WTC11 (cell line): ENCODE measurements at regions not wholly inside any gene's neighbourhood (a gene's known extent, or its start where the extent isn't known, plus 50 kb on each side); places are given as distances from the start of the nearest gene placed in this dataset.

ENCODE experiments used
- ATAC-seq: fragments of 200-7000 bp; cut with Tn5 transposase; 2 replicates; pipeline ENCODE4 v1.10.0; 2021; ENCODE audit warnings: mild to moderate bottlenecking, moderate library complexity
- CTCF ChIA-PET: fragments of 300-600 bp; sonication (Branson Sonifier 250); formaldehyde crosslinking; loops from one replicate; lab custom pipeline; 2021; ENCODE audit warnings: antibody characterized with exemption; lab: Charles Lee
- POLR2A ChIA-PET: fragments of 350-600 bp; sonication (Branson Sonifier 250); formaldehyde crosslinking; loops from one replicate; lab custom pipeline; 2021; ENCODE audit warnings: antibody characterized with exemption; lab: Charles Lee
- DNase-seq: peaks from one replicate; pipeline ENCODE4 v3.0.0; 2021; ENCODE audit warnings: low spot score
- H3K27ac Mint-ChIP-seq: 2 replicates; pipeline ENCODE4 v1.8.0; 2021; ENCODE audit warnings: mixed read lengths
- H3K27me3 Mint-ChIP-seq: 2 replicates; pipeline ENCODE4 v1.8.0; 2021; ENCODE audit warnings: low read depth, mild to moderate bottlenecking, moderate library complexity, mixed read lengths
- H3K36me3 Mint-ChIP-seq: 2 replicates; pipeline ENCODE4 v1.8.0; 2021; ENCODE audit warnings: mixed read lengths
- H3K4me1 Mint-ChIP-seq: 2 replicates; pipeline ENCODE4 v1.8.0; 2022; ENCODE audit warnings: mixed read lengths
- H3K4me3 Mint-ChIP-seq: 2 replicates; pipeline ENCODE4 v1.8.0; 2021; ENCODE audit warnings: mild to moderate bottlenecking, moderate library complexity, mixed read lengths
- H3K9me3 Mint-ChIP-seq: 2 replicates; pipeline ENCODE4 v1.8.0; 2021; ENCODE audit warnings: mixed read lengths
- ATF1 ChIP-seq: sonication (generic); formaldehyde crosslinking; IDR thresholded peaks from 2 replicates; pipeline ENCODE4 v1.8.1; 2023; ENCODE audit warnings: mild to moderate bottlenecking, moderate library complexity, missing genetic modification reagents
- ATF3 ChIP-seq: sonication (generic); formaldehyde crosslinking; conservative IDR thresholded peaks from 2 replicates; pipeline ENCODE4 v1.8.1; 2022; ENCODE audit warnings: mild to moderate bottlenecking, missing genetic modification reagents
- CBFB ChIP-seq: sonication (generic); formaldehyde crosslinking; IDR thresholded peaks from 2 replicates; pipeline ENCODE4 v1.8.1; 2022; ENCODE audit warnings: mild to moderate bottlenecking, low read depth, missing genetic modification reagents
- CREB1 ChIP-seq: sonication (generic); formaldehyde crosslinking; IDR thresholded peaks from 2 replicates; pipeline ENCODE4 v1.8.0; 2023; ENCODE audit warnings: mild to moderate bottlenecking, missing genetic modification reagents
- CREM ChIP-seq: sonication (generic); formaldehyde crosslinking; IDR thresholded peaks from 2 replicates; pipeline ENCODE4 v1.8.1; 2022; ENCODE audit warnings: mild to moderate bottlenecking, missing genetic modification reagents, moderate library complexity
- E2F5 ChIP-seq: sonication (generic); formaldehyde crosslinking; IDR thresholded peaks from 2 replicates; pipeline ENCODE4 v1.8.1; 2022; ENCODE audit warnings: mild to moderate bottlenecking, moderate library complexity, missing genetic modification reagents
- FOXP4 ChIP-seq: sonication (generic); formaldehyde crosslinking; IDR thresholded peaks from 2 replicates; pipeline ENCODE4 v1.8.0; 2022; ENCODE audit warnings: mild to moderate bottlenecking, missing genetic modification reagents
- GABPB1 ChIP-seq: sonication (generic); formaldehyde crosslinking; IDR thresholded peaks from 2 replicates; pipeline ENCODE4 v1.8.1; 2023; ENCODE audit warnings: mild to moderate bottlenecking, missing genetic modification reagents
- IRF2 ChIP-seq: sonication (generic); formaldehyde crosslinking; IDR thresholded peaks from 2 replicates; pipeline ENCODE4 v1.8.0; 2022; ENCODE audit warnings: low read depth, missing genetic modification reagents, borderline replicate concordance
- NFATC4 ChIP-seq: fragments of 250-450 bp; sonication (Bioruptor Pico); IDR thresholded peaks from 2 replicates; pipeline ENCODE4 v1.9.0; 2021; ENCODE audit warnings: mild to moderate bottlenecking
- NFE2L1 ChIP-seq: sonication (generic); formaldehyde crosslinking; IDR thresholded peaks from 2 replicates; pipeline ENCODE4 v1.8.1; 2023; ENCODE audit warnings: missing genetic modification reagents
- NR2C2 ChIP-seq: sonication (generic); formaldehyde crosslinking; IDR thresholded peaks from 2 replicates; pipeline ENCODE4 v1.8.0; 2022; ENCODE audit warnings: mild to moderate bottlenecking, missing genetic modification reagents
- NR3C1 ChIP-seq: sonication (generic); formaldehyde crosslinking; conservative IDR thresholded peaks from 2 replicates; pipeline ENCODE4 v1.8.1; 2023; ENCODE audit warnings: low read depth, mild to moderate bottlenecking, missing genetic modification reagents
- RELA ChIP-seq: sonication (generic); formaldehyde crosslinking; IDR thresholded peaks from 2 replicates; pipeline ENCODE4 v1.8.1; 2022; ENCODE audit warnings: missing genetic modification reagents, mild to moderate bottlenecking, borderline replicate concordance
- SOX15 ChIP-seq: fragments of 250-450 bp; sonication (Bioruptor Pico); IDR thresholded peaks from 2 replicates; pipeline ENCODE4 v1.9.0; 2021; ENCODE audit warnings: mild to moderate bottlenecking
- SP1 ChIP-seq: sonication (generic); formaldehyde crosslinking; conservative IDR thresholded peaks from 2 replicates; pipeline ENCODE4 v1.8.1; 2022; ENCODE audit warnings: missing genetic modification reagents
- TCF7 ChIP-seq: sonication (generic); formaldehyde crosslinking; IDR thresholded peaks from 2 replicates; pipeline ENCODE4 v1.8.0; 2022; ENCODE audit warnings: mild to moderate bottlenecking, low read depth, missing genetic modification reagents, moderate library complexity
- TP53 ChIP-seq: sonication (generic); formaldehyde crosslinking; IDR thresholded peaks from 2 replicates; pipeline ENCODE4 v1.8.1; 2023; ENCODE audit warnings: mild to moderate bottlenecking, missing genetic modification reagents
- ZNF416 ChIP-seq: fragments of 250-450 bp; sonication (Bioruptor Pico); IDR thresholded peaks from 2 replicates; pipeline ENCODE4 v1.9.0; 2021; ENCODE audit warnings: mild to moderate bottlenecking, inconsistent platforms
- TF ChIP-seq, protein P1 (sequence below): sonication (generic); formaldehyde crosslinking; IDR thresholded peaks from 2 replicates; pipeline ENCODE4 v1.8.1; 2022; ENCODE audit warnings: missing genetic modification reagents, borderline replicate concordance
- TF ChIP-seq, protein P2 (sequence below): sonication (generic); formaldehyde crosslinking; IDR thresholded peaks from 2 replicates; pipeline ENCODE4 v1.8.1; 2022; ENCODE audit warnings: low read depth, missing genetic modification reagents, borderline replicate concordance
- TF ChIP-seq, protein P3 (sequence below): sonication (generic); formaldehyde crosslinking; IDR thresholded peaks from 2 replicates; pipeline ENCODE4 v1.8.1; 2022; ENCODE audit warnings: low read depth, mild to moderate bottlenecking, moderate library complexity, missing genetic modification reagents, borderline replicate concordance

DNA sequence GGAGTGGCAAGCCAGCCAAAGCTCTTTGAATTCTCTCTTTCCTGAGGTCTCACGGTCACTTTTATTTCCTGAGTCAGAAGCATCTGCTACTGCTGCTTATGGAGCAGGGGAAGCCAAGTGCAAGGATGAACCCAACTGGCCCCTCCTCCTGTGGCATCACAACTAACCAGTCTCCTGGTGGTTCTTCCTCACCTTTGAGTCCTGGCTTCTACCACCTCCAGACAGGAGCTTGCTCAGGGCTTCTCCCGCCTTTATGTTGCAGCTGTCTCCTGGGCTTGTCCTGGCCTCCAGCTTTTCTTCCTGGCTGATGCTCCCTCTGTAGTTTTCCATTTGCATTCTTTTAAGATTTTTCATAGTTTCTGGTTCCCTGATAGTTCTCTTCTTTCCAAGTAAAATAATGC is 349.7 kb upstream of the NRP1 start:
- no peak for TF ChIP-seq NR2C2 (CRISPR knock-in tag)
- POLR2A ChIA-PET, result no interaction called here
- H3K4me3 Mint-ChIP-seq, result no peak overlapping the region
- H3K4me1 Mint-ChIP-seq, result peaks cover 9% of the 10 kb centered on the region
- CTCF ChIA-PET, result no interaction called here
- H3K27me3 Mint-ChIP-seq, result 0 out of 2 replicates have a peak, but pooled peaks cover 5% of the 10 kb centered on the region
- ATAC-seq (no peak), DNase-seq (no peak)
- H3K27ac Mint-ChIP-seq, result no peak overlapping the region
- peaks cover 29% of the 10 kb centered on the region for H3K9me3 Mint-ChIP-seq
- H3K36me3 Mint-ChIP-seq, result peaks cover 10% of the 10 kb centered on the region

DNA sequence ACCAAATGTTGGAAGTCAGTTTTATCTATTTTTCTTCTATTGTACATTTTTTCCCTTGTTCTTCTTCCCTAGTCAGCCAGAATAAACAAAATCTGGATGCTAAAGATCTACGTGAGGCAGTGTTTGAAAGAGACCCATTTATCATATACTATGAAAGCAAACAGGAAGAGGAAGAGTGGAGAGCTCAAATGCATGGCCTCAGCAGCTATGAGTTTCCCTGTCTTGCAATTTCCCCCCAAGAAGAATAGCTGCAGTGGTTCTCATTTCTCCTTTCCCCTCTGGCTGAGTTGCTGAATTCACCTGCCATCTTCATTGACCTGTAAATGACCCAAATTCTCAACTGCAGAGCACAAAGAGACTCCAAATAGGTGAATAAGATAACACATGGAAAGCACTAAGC is 347.1 kb upstream of the NRP1 start:
- no peak overlapping the region for H3K27ac Mint-ChIP-seq
- CTCF ChIA-PET, result no interaction called here
- no peak for DNase-seq
- H3K4me1 Mint-ChIP-seq, result peaks cover 9% of the 10 kb centered on the region
- TF ChIP-seq IRF2 (CRISPR knock-in tag), result no peak
- TF ChIP-seq ZNF416 (CRISPR knock-in tag), result no peak
- no peak for TF ChIP-seq NFE2L1 (CRISPR knock-in tag)
- no peak for TF ChIP-seq CBFB
- no peak for TF ChIP-seq SP1 (CRISPR knock-in tag)
- TF ChIP-seq SOX15 (CRISPR knock-in tag), result no peak
- no peak for TF ChIP-seq NFATC4 (CRISPR knock-in tag)
- TF ChIP-seq, protein P1, sequence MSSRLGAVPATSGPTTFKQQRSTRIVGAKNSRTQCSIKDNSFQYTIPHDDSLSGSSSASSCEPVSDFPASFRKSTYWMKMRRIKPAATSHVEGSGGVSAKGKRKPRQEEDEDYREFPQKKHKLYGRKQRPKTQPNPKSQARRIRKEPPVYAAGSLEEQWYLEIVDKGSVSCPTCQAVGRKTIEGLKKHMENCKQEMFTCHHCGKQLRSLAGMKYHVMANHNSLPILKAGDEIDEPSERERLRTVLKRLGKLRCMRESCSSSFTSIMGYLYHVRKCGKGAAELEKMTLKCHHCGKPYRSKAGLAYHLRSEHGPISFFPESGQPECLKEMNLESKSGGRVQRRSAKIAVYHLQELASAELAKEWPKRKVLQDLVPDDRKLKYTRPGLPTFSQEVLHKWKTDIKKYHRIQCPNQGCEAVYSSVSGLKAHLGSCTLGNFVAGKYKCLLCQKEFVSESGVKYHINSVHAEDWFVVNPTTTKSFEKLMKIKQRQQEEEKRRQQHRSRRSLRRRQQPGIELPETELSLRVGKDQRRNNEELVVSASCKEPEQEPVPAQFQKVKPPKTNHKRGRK (CRISPR knock-in tag), result no peak
- no peak for TF ChIP-seq CREB1 (CRISPR knock-in tag)
- TF ChIP-seq TCF7 (CRISPR knock-in tag), result no peak
- TF ChIP-seq, protein P2, sequence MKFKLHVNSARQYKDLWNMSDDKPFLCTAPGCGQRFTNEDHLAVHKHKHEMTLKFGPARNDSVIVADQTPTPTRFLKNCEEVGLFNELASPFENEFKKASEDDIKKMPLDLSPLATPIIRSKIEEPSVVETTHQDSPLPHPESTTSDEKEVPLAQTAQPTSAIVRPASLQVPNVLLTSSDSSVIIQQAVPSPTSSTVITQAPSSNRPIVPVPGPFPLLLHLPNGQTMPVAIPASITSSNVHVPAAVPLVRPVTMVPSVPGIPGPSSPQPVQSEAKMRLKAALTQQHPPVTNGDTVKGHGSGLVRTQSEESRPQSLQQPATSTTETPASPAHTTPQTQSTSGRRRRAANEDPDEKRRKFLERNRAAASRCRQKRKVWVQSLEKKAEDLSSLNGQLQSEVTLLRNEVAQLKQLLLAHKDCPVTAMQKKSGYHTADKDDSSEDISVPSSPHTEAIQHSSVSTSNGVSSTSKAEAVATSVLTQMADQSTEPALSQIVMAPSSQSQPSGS (CRISPR knock-in tag), result no peak
- no peak for TF ChIP-seq ATF1 (CRISPR knock-in tag)
- TF ChIP-seq E2F5 (CRISPR knock-in tag), result no peak
- no peak for TF ChIP-seq FOXP4 (CRISPR knock-in tag)
- no peak for TF ChIP-seq ATF3 (CRISPR knock-in tag)
- TF ChIP-seq, all 79 proteins: peak for 0
- 0 out of 2 replicates have a peak, but pooled peaks cover 5% of the 10 kb centered on the region for H3K27me3 Mint-ChIP-seq
- no peak overlapping the region for H3K4me3 Mint-ChIP-seq
- no peak for ATAC-seq
- H3K9me3 Mint-ChIP-seq, result peaks cover 24% of the 10 kb centered on the region
- POLR2A ChIA-PET, result no interaction called here
- H3K36me3 Mint-ChIP-seq, result peaks cover 13% of the 10 kb centered on the region

DNA sequence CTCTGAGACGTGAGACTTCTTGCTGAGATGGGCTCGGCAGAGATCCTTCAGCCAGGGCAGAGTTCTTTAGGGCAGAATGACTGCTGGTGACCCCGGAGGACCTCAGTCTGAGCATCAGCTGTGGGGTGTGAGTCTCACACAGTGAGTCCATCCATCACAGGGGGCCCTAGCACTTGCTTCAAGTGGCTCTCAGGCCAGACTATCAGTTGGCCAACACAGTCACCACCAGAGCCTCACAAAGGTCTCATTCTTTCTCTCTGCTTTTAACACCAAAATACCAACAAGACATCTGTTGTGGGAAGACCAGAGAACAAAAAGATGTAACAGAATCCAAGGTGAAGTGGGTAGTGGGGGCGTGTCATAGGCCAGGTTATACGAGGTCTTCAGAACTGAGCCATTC is 345.6 kb upstream of the NRP1 start:
- Mint-ChIP-seq H3K4me3 (no peak overlapping the region), H3K27ac (no peak overlapping the region), H3K36me3 (peaks cover 16% of the 10 kb centered on the region), H3K9me3 (peaks cover 34% of the 10 kb centered on the region), H3K27me3 (0 out of 2 replicates have a peak, but pooled peaks cover under 1% of the 10 kb centered on the region), H3K4me1 (peaks cover 12% of the 10 kb centered on the region)
- CTCF ChIA-PET, result no interaction called here
- no peak for DNase-seq
- ATAC-seq, result no peak
- POLR2A ChIA-PET, result no interaction called here
- TF ChIP-seq, protein P3, sequence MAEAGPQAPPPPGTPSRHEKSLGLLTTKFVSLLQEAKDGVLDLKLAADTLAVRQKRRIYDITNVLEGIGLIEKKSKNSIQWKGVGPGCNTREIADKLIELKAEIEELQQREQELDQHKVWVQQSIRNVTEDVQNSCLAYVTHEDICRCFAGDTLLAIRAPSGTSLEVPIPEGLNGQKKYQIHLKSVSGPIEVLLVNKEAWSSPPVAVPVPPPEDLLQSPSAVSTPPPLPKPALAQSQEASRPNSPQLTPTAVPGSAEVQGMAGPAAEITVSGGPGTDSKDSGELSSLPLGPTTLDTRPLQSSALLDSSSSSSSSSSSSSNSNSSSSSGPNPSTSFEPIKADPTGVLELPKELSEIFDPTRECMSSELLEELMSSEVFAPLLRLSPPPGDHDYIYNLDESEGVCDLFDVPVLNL (CRISPR knock-in tag), result no peak
- TF ChIP-seq FOXP4 (CRISPR knock-in tag) (no peak), CREM (CRISPR knock-in tag) (no peak), RELA (CRISPR knock-in tag) (no peak), GABPB1 (CRISPR knock-in tag) (no peak), TP53 (CRISPR knock-in tag) (no peak), NR3C1 (no peak)
- TF ChIP-seq, protein P2 (CRISPR knock-in tag), result no peak
